Nephron (organoid): ENCODE measurements at regions not wholly inside any gene's neighbourhood (a gene's known extent, or its start where the extent isn't known, plus 50 kb on each side); places are given as distances from the start of the nearest gene placed in this dataset.

Experiments used
- H3K27ac Mint-ChIP-seq, 3 experiments: 2 replicates each; pipeline ENCODE4 v1.8.0; 2020; ENCODE audit warnings: mixed read lengths in 3 of 3, mild to moderate bottlenecking in 2 of 3, moderate library complexity in 1 of 3
- H3K27me3 Mint-ChIP-seq: 2 replicates; pipeline ENCODE4 v1.8.0; 2021; ENCODE audit warnings: low read depth, mild to moderate bottlenecking, moderate library complexity, mixed read lengths
- H3K36me3 Mint-ChIP-seq: 2 replicates; pipeline ENCODE4 v1.8.0; 2020; ENCODE audit warnings: low read depth, mixed read lengths
- H3K4me1 Mint-ChIP-seq: 2 replicates; pipeline ENCODE4 v1.8.0; 2020; ENCODE audit warnings: mixed read lengths
- H3K4me3 Mint-ChIP-seq, 3 experiments: 2 replicates each; pipeline ENCODE4 v1.8.0; 2020; ENCODE audit warnings: mild to moderate bottlenecking in 3 of 3, mixed read lengths in 3 of 3, moderate library complexity in 2 of 3
- H3K9me3 Mint-ChIP-seq: 2 replicates; pipeline ENCODE4 v1.8.0; 2020; ENCODE audit warnings: mixed read lengths
- CTCF ChIP-seq, 3 experiments: fragments of 200-600 bp; sonication (generic); IDR thresholded peaks; one replicate each; pipeline ENCODE4 v1.5.0; 2021; ENCODE audit warnings: antibody characterized with exemption in 3 of 3; ENCODE audit not compliant: unreplicated experiment in 3 of 3

- H3K36me3 Mint-ChIP-seq: no peaks in the 10 kb centered on the region
- no peaks in the 10 kb centered on the region for H3K9me3 Mint-ChIP-seq
- H3K4me1 Mint-ChIP-seq: peaks cover 14% of the 10 kb centered on the region
- H3K27ac Mint-ChIP-seq: peak overlapping the region in 1 of 3 experiments; percentile 3
- no peak for TF ChIP-seq CTCF (IDR thresholded peaks at IDR 0.05; ENCODE audit: unreplicated experiment in 3 of 3)
- no peaks in the 10 kb centered on the region for H3K27me3 Mint-ChIP-seq
- H3K4me3 Mint-ChIP-seq: no peak overlapping the region
These were observed 795.3 kb upstream of the CELF2 start for GRCh38 chr10:10222304-10222841.

GRCh38 chr10:10223131-10223530 is 794.5 kb upstream of the CELF2 start:
- Mint-ChIP-seq H3K27ac (no peak overlapping the region), H3K36me3 (no peaks in the 10 kb centered on the region), H3K27me3 (no peaks in the 10 kb centered on the region), H3K4me1 (peaks cover 14% of the 10 kb centered on the region), H3K9me3 (no peaks in the 10 kb centered on the region), H3K4me3 (no peak overlapping the region)
- TF ChIP-seq CTCF (IDR thresholded peaks at IDR 0.05; ENCODE audit: unreplicated experiment in 3 of 3): no peak

- peaks cover 14% of the 10 kb centered on the region for H3K4me1 Mint-ChIP-seq
- no peaks in the 10 kb centered on the region for H3K27me3 Mint-ChIP-seq
- H3K27ac Mint-ChIP-seq: peak overlapping the region in 1 of 3 experiments; percentile 11
- H3K36me3 Mint-ChIP-seq: no peaks in the 10 kb centered on the region
- no peak for TF ChIP-seq CTCF (IDR thresholded peaks at IDR 0.05; ENCODE audit: unreplicated experiment in 3 of 3)
- no peak overlapping the region for H3K4me3 Mint-ChIP-seq
- H3K9me3 Mint-ChIP-seq: peaks cover 2% of the 10 kb centered on the region
These were observed 792.5 kb upstream of the CELF2 start for GRCh38 chr10:10225136-10225676.

GRCh38 chr10:10233229-10233628 is 784.4 kb upstream of the CELF2 start:
- Mint-ChIP-seq H3K36me3 (no peaks in the 10 kb centered on the region), H3K27me3 (no peaks in the 10 kb centered on the region), H3K9me3 (peaks cover 2% of the 10 kb centered on the region), H3K27ac (no peak overlapping the region), H3K4me1 (no peaks in the 10 kb centered on the region), H3K4me3 (no peak overlapping the region)
- no peak for TF ChIP-seq CTCF (IDR thresholded peaks at IDR 0.05; ENCODE audit: unreplicated experiment in 3 of 3)

GRCh38 chr10:10235003-10235402 is 782.7 kb upstream of the CELF2 start:
- H3K36me3 Mint-ChIP-seq: no peaks in the 10 kb centered on the region
- no peaks in the 10 kb centered on the region for H3K27me3 Mint-ChIP-seq
- TF ChIP-seq CTCF (IDR thresholded peaks at IDR 0.05; ENCODE audit: unreplicated experiment in 3 of 3): no peak
- H3K9me3 Mint-ChIP-seq: peaks cover 8% of the 10 kb centered on the region
- H3K27ac Mint-ChIP-seq: no peak overlapping the region
- H3K4me1 Mint-ChIP-seq: no peaks in the 10 kb centered on the region
- H3K4me3 Mint-ChIP-seq: no peak overlapping the region

- Mint-ChIP-seq H3K27ac (no peak overlapping the region), H3K36me3 (no peaks in the 10 kb centered on the region), H3K9me3 (peaks cover 11% of the 10 kb centered on the region), H3K4me3 (no peak overlapping the region), H3K4me1 (no peaks in the 10 kb centered on the region), H3K27me3 (no peaks in the 10 kb centered on the region)
- TF ChIP-seq CTCF (IDR thresholded peaks at IDR 0.05; ENCODE audit: unreplicated experiment in 3 of 3): no peak
These were observed 770.1 kb upstream of the CELF2 start for GRCh38 chr10:10247585-10247984.
